Common myeloid progenitor, CD34-positive (primary cell): ENCODE measurements at regions not wholly inside any gene's neighbourhood (a gene's known extent, or its start where the extent isn't known, plus 50 kb on each side); places are given as distances from the start of the nearest gene placed in this dataset.

Experiments used
- CTCF ChIA-PET: fragments of 350-600 bp; sonication (Branson Sonifier 250); formaldehyde crosslinking; loops from one replicate; lab custom pipeline; 2021; ENCODE audit warnings: antibody characterized with exemption; lab: Charles Lee
- POLR2A ChIA-PET: fragments of 350-600 bp; sonication (Branson Sonifier 250); formaldehyde crosslinking; loops from one replicate; lab custom pipeline; 2021; ENCODE audit warnings: antibody characterized with exemption; lab: Charles Lee
- DNase-seq, 3 donors: peaks; one replicate each; pipeline versions ENCODE4 v3.0.0 to v3.0.0-alpha.2; 2013
- H3K27ac ChIP-seq, 2 experiments: 1 replicate in 1 of 2; 2 replicates in 1 of 2; pipeline ENCODE4 v1.7.0; 2013; ENCODE audit warnings: inconsistent platforms in 2 of 2, low read length in 2 of 2, mild to moderate bottlenecking in 2 of 2, low read depth in 1 of 2, moderate library complexity in 1 of 2; ENCODE audit not compliant: severe bottlenecking in 2 of 2, insufficient read depth in 1 of 2, poor library complexity in 1 of 2
- H3K27me3 ChIP-seq, 5 experiments: replicated peaks in 2 of 5; 1 replicate in 3 of 5; 2 replicates in 2 of 5; pipeline versions ENCODE4 v1.6.1 to v1.7.0; 2013; ENCODE audit warnings: low read length in 4 of 5, mild to moderate bottlenecking in 2 of 5, moderate library complexity in 2 of 5, inconsistent platforms in 1 of 5; ENCODE audit not compliant: insufficient read depth in 5 of 5, control insufficient read depth in 4 of 5
- H3K36me3 ChIP-seq, 4 experiments: 1 replicate in 2 of 4; 2 replicates in 2 of 4; pipeline versions ENCODE4 v1.6.1 to v1.7.0; 2013; ENCODE audit warnings: low read length in 3 of 4, control low read depth in 1 of 4, mild to moderate bottlenecking in 1 of 4; ENCODE audit not compliant: control insufficient read depth in 4 of 4, insufficient read depth in 4 of 4
- H3K4me1 ChIP-seq, 4 experiments: 1 replicate in 3 of 4; 2 replicates in 1 of 4; pipeline versions ENCODE4 v1.6.1 to v1.7.1; 2013; ENCODE audit warnings: low read length in 3 of 4, mild to moderate bottlenecking in 3 of 4, control low read depth in 1 of 4, inconsistent platforms in 1 of 4, moderate library complexity in 1 of 4; ENCODE audit not compliant: control insufficient read depth in 4 of 4, insufficient read depth in 4 of 4; ENCODE audit errors: control extremely low read depth in 1 of 4
- H3K4me3 ChIP-seq, 7 experiments: 1 replicate in 4 of 7; 2 replicates in 3 of 7; pipeline versions ENCODE4 v1.5.1 to v1.7.0; 2013; ENCODE audit warnings: mild to moderate bottlenecking in 7 of 7, low read length in 6 of 7, moderate library complexity in 6 of 7, inconsistent platforms in 2 of 7, low read depth in 2 of 7, control low read depth in 1 of 7; ENCODE audit not compliant: insufficient read depth in 4 of 7, control insufficient read depth in 1 of 7; ENCODE audit errors: extremely low read depth in 1 of 7
- H3K9me3 ChIP-seq, 5 experiments: 1 replicate in 4 of 5; 2 replicates in 1 of 5; pipeline versions ENCODE4 v1.6.1 to v1.7.1; 2013; ENCODE audit warnings: low read length in 4 of 5, mild to moderate bottlenecking in 2 of 5, inconsistent platforms in 1 of 5, low read depth in 1 of 5, moderate library complexity in 1 of 5; ENCODE audit not compliant: control insufficient read depth in 4 of 5, insufficient read depth in 2 of 5; ENCODE audit errors: control extremely low read depth in 1 of 5
- WGBS: methylation state at CpG from one replicate; pipeline ENCODE4 v1.1.5; 2013; ENCODE audit not compliant: insufficient coverage; 5-methylcytosine and 5-hydroxymethylcytosine counted together

DNA sequence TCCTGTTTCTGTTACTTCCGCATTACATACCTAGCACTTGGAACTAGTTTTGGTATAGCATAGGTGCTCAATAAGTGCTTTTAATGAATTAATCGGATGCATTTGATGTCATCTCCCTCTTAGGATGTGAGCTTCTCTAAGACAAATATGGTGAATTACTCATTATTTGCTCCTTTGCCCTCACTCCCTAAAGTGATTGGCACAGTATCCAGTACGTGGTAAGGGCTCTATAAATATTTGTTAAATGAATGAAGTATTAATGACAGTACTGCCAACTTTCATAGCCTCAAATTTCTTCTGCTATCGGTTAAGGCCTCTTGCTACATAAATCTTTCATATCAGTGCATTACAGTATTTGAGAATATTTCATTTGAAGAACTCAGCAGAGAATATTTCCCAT lies 75.9 kb upstream of the ARID5B start:
- Histone ChIP-seq H3K27ac (no peak overlapping the region), H3K4me1 (peaks cover 0 to 7% (median 4%) of the 10 kb centered on the region in 4 experiments), H3K9me3 (no peaks in the 10 kb centered on the region), H3K4me3 (no peak overlapping the region), H3K27me3 (no peaks in the 10 kb centered on the region), H3K36me3 (no peaks in the 10 kb centered on the region)
- 100% methylated on average over 1 of the region's 4 CpGs for WGBS
- POLR2A ChIA-PET = no interaction called here
- CTCF ChIA-PET = interaction anchor here (1.4 to 2.0 kb wide), 2 partner anchors 16 to 74 kb away, joined by 4 to 5 read pairs; no protein-coding TSS in a partner anchor
- DNase-seq = no peak

DNA sequence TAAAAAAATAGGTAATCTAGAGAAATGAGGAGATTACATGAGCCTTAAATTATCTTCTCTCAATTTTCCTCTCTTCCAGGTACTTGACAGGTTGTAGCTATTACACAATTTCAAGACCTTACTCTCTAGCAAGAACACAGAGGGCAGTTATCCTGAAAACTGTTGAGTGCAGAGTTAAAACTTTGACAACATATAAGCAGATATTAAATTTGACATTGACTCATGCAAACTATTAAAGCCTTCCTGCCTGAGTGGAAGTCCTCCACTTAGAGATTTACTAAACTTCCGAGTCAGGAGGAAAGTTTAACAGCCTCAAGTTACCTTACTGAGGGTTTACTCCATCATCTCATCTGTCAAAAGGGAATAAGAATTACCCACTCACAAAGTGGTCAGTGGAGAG lies 73.5 kb upstream of the ARID5B start:
- POLR2A ChIA-PET = no interaction called here

DNA sequence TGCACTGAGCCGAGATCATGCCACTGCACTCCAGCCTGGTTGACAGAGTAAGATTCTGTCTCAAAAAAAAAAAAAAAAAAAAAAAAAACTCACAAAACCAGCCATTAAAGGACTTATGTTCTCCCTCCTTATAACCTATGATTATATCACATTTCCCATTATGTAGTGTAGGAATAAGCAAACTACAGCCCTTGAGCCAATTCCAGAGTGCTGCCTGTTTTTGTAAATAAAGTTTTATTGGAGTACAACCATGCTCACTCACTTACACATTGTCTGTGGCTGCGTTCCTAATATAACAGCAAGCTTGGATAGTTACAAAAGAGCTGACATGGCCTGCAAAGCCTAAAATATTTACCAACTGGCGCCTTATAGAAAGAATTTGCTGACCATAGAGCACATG lies 72.7 kb upstream of the ARID5B start:
- Histone ChIP-seq H3K36me3 (no peaks in the 10 kb centered on the region), H3K4me3 (no peak overlapping the region), H3K27me3 (no peaks in the 10 kb centered on the region), H3K27ac (no peak overlapping the region), H3K4me1 (peaks cover 0 to 7% (median 4%) of the 10 kb centered on the region in 4 experiments), H3K9me3 (peaks cover 0 to 3% (median 0%) of the 10 kb centered on the region in 5 experiments)
- ChIA-PET CTCF (interaction anchor here (2.7 kb wide), 1 partner anchor 11 kb away, joined by 7 read pairs; no protein-coding TSS in a partner anchor), POLR2A (no interaction called here)
- DNase-seq = no peak
- WGBS = 93% methylated on average over 2 of the region's 3 CpGs

More for the DNA sequence above, 73.5 kb upstream of the ARID5B start:
- Histone ChIP-seq H3K27ac (no peak overlapping the region), H3K9me3 (peaks cover 0 to 2% (median 0%) of the 10 kb centered on the region in 5 experiments), H3K36me3 (no peaks in the 10 kb centered on the region), H3K4me3 (no peak overlapping the region), H3K4me1 (peaks cover 0 to 7% (median 4%) of the 10 kb centered on the region in 4 experiments), H3K27me3 (no peaks in the 10 kb centered on the region)
- DNase-seq = no peak
- no CpG with 5 or more reads among the region's 1 CpG for WGBS
- CTCF ChIA-PET = interaction anchor here (0.6 to 2.7 kb wide), 3 partner anchors 10 to 44 kb away, joined by 3 to 7 read pairs (median 5); no protein-coding TSS in a partner anchor

GRCh38 chr10:61830072-61830845 lies 71.2 kb upstream of the ARID5B start:
- WGBS = 96% methylated on average over 7 of the region's 7 CpGs
- no peak overlapping the region for H3K27ac ChIP-seq
- H3K4me1 ChIP-seq = peaks cover 0 to 13% (median 2%) of the 10 kb centered on the region in 4 experiments
- H3K9me3 ChIP-seq = peaks cover 0 to 3% (median 0%) of the 10 kb centered on the region in 5 experiments
- DNase-seq = no peak
- H3K36me3 ChIP-seq = no peaks in the 10 kb centered on the region
- POLR2A ChIA-PET = no interaction called here
- no peak overlapping the region for H3K4me3 ChIP-seq
- no peaks in the 10 kb centered on the region for H3K27me3 ChIP-seq
- CTCF ChIA-PET = interaction anchor here (1.2 to 1.5 kb wide), 2 partner anchors 9 to 42 kb away, joined by 3 read pairs; no protein-coding TSS in a partner anchor

DNA sequence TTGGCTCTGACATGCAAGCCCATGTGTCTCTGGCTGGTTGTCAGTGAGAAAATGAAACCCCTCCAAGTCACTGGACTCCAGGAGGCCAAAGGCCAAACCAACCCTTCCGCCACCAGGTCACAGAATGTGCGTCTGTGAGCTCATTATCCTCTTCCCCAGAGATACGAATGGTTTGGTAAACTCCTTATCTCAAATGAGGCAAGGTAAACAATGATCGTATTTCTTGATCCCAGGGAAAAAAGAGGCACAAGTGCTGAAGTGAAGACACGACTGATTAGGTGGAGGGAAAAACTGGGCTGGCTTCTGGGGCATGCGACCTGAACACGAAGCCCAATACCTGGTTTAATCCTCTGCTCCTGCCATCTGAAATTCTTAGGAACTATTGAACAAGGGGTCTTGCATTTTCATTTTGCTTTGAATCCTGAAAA lies 70.6 kb upstream of the ARID5B start:
- ChIA-PET CTCF (interaction anchor here (1.0 to 1.5 kb wide), 3 partner anchors 9 to 83 kb away, joined by 3 read pairs; no protein-coding TSS in a partner anchor), POLR2A (no interaction called here)
- no peaks in the 10 kb centered on the region for H3K36me3 ChIP-seq
- no peak overlapping the region for H3K27ac ChIP-seq
- DNase-seq = no peak
- 100% methylated on average over 5 of the region's 7 CpGs for WGBS
- no peaks in the 10 kb centered on the region for H3K27me3 ChIP-seq
- H3K4me3 ChIP-seq = no peak overlapping the region
- peaks cover 1 to 12% (median 5%) of the 10 kb centered on the region in 4 experiments for H3K4me1 ChIP-seq
- peaks cover 0 to 3% (median 0%) of the 10 kb centered on the region in 5 experiments for H3K9me3 ChIP-seq

DNA sequence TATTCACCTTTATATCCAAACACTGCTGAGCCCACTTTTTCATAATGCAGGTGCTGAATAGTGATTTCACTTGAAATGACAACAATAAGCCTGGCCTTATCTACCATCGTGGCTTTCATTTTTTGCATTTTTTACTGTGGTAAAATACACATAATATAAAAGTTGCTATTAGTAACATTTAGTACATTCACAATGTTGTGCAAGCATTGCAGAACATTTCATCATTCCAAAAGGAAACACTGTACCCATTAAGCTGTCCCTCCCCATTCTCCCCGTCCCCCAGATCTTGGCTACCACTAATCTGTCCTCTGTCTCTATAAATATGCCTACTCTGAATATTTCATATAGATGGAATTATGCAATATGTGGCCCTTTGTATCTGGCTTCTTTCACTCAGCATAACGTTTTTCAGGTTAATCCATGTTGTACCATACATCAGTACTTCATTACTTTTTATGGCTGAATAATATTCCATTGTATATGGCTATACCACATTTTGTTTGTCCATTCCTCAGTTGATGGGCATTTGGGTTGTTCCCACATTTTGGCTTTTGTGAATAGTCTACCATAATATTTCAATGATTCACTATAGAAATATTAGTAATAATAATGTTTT lies 68.5 kb upstream of the ARID5B start:
- Histone ChIP-seq H3K36me3 (no peaks in the 10 kb centered on the region), H3K27ac (no peak overlapping the region), H3K27me3 (no peaks in the 10 kb centered on the region), H3K4me3 (no peak overlapping the region), H3K9me3 (peaks cover 0 to 3% (median 0%) of the 10 kb centered on the region in 5 experiments), H3K4me1 (peaks cover 6 to 28% (median 16%) of the 10 kb centered on the region in 4 experiments)
- no peak for DNase-seq
- WGBS = no CpG with 5 or more reads among the region's 3 CpGs
- CTCF ChIA-PET = interaction anchor here (0.9 to 5.9 kb wide), 4 partner anchors 11 to 82 kb away, joined by 3 to 35 read pairs (median 11); no protein-coding TSS in a partner anchor
- POLR2A ChIA-PET = no interaction called here
